ENCODE measurements at regions not wholly inside any gene's neighbourhood (a gene's known extent, or its start where the extent isn't known, plus 50 kb on each side); places are given as distances from the start of the nearest gene placed in this dataset.

DNA sequence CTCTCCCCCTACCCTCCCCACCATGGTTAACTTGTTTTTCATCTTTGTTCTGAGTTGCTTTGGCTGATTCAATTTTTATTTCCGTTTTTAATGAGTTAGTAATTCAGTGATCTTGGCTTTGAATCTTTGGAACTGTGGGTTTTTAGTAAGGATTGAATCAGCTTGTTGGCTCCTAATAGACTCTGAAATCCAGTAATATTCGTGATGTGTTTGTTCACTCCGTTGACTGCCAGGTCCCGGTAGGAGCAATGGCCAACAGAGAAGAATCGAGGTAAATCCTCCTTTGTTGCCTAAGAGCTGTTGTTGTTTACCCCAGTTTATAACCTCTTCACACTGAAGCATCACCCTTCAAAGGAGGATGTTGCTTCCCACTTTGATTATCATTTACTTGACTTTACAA is 92.7 kb downstream of the PCSK1 start:
- ChIA-PET CTCF (interaction anchor here (0.7 to 18.1 kb wide), 11 partner anchors 12 to 696 kb away, joined by 3 to 662 read pairs (median 4); no protein-coding TSS in a partner anchor), POLR2A (no interaction called here)
- no peak for DNase-seq (ENCODE audit: low read depth, low spot score)
- H3K4me3 ChIP-seq (ENCODE audit: low read depth, low read length) = no peak overlapping the region
- TF ChIP-seq, protein P1, sequence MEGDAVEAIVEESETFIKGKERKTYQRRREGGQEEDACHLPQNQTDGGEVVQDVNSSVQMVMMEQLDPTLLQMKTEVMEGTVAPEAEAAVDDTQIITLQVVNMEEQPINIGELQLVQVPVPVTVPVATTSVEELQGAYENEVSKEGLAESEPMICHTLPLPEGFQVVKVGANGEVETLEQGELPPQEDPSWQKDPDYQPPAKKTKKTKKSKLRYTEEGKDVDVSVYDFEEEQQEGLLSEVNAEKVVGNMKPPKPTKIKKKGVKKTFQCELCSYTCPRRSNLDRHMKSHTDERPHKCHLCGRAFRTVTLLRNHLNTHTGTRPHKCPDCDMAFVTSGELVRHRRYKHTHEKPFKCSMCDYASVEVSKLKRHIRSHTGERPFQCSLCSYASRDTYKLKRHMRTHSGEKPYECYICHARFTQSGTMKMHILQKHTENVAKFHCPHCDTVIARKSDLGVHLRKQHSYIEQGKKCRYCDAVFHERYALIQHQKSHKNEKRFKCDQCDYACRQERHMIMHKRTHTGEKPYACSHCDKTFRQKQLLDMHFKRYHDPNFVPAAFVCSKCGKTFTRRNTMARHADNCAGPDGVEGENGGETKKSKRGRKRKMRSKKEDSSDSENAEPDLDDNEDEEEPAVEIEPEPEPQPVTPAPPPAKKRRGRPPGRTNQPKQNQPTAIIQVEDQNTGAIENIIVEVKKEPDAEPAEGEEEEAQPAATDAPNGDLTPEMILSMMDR (IDR thresholded peaks at IDR 0.05; ENCODE audit: insufficient read depth, low read length, missing control alignments) = no peak

DNA sequence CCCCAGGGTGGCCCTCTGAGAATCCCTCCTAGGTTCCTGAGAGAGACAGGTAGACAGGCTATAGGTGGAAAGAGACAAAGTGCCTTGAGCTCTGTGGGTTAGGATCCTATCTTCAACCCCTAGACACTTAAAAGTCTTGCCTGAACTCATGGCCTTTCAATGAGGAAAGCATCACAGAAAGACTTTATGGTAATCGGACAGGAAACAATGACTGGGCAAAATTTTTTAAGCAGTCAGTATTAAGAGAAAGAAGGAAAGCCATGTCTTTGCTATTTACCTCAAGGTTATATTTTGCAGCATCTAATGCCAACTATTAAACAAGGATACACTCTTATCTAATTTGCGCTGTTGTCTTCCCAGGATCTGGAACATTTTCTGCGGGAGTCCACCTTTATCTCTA is 93.2 kb downstream of the PCSK1 start:
- H3K4me3 ChIP-seq (ENCODE audit: low read depth, low read length) = no peak overlapping the region
- TF ChIP-seq, protein P1 (IDR thresholded peaks at IDR 0.05; ENCODE audit: insufficient read depth, low read length, missing control alignments) = no peak
- no peak for DNase-seq (ENCODE audit: low read depth, low spot score)
- POLR2A ChIA-PET = no interaction called here
- CTCF ChIA-PET = interaction anchor here (0.7 to 18.1 kb wide), 9 partner anchors 8 to 696 kb away, joined by 3 to 662 read pairs (median 4); no protein-coding TSS in a partner anchor

DNA sequence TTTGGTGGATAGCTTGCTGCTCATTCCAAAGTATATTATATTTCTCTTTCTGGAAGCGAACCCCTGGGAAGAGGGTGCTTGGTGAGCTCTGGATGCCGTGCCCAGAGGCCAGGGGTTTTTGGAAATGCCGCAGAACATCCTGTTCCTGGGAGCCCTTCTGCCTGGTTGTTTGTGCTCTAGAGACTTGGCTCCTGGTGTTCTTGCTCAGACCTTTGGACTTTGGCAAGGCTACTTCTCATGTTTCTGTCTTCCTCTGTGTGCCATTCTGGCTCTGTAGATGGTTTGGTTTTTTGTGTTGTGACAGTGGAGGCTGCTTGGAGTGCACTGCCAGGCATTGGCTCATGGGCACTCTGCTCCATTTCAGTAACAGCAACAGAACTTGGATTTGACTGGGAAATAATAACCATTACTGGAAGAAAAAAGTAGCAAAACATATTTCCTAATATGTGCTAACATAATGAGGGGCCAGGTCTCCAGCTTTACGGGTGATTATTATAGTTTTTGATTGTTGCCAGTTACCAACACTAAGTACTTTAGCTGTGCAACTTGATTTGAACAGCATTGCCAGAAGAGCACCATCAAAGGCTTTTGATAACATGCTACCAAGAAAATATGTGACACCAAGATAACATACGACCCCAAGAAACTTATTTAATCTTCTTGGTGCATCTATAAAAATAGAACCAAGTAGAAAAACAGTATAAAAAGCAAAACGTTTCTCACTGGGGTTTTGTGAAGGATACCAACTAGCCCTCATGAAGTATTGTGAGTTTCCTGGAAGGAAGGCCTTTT is 94.2 kb downstream of the PCSK1 start:
- no peak for DNase-seq (ENCODE audit: low read depth, low spot score)
- H3K4me3 ChIP-seq (ENCODE audit: low read depth, low read length) = no peak overlapping the region
- TF ChIP-seq, protein P1 (IDR thresholded peaks at IDR 0.05; ENCODE audit: insufficient read depth, low read length, missing control alignments) = no peak
- POLR2A ChIA-PET = no interaction called here
- CTCF ChIA-PET = interaction anchor here (0.7 to 18.1 kb wide), 10 partner anchors 9 to 483 kb away, joined by 3 to 662 read pairs (median 4); no protein-coding TSS in a partner anchor

DNA sequence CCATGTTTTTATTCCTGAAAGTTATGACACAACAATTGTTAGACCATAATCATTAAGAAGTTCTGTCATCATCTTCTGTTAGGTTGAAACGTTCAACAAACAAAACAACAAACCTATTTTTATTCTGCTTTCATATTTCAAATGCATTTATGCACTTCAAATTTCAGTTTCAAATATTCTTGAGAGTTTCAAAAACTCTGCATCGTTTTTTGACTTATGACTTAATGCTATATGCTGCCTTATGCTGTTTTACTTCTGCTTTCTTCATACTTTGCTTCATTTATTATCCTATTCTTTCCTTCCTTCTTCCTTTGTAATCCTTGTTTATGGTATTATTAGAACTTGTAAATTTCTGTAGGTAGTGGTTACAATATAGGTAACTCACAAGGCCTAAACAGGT is 95.0 kb downstream of the PCSK1 start:
- DNase-seq (ENCODE audit: low read depth, low spot score) = no peak
- TF ChIP-seq, protein P1 (IDR thresholded peaks at IDR 0.05; ENCODE audit: insufficient read depth, low read length, missing control alignments) = no peak
- no peak overlapping the region for H3K4me3 ChIP-seq (ENCODE audit: low read depth, low read length)
- CTCF ChIA-PET = interaction anchor here (0.8 to 18.1 kb wide), 18 partner anchors 10 to 557 kb away, joined by 3 to 662 read pairs (median 8); partner anchors contain the start of gene ELL2
- POLR2A ChIA-PET = interaction anchor here (0.7 to 1.1 kb wide), 2 partner anchors 83 to 479 kb away, joined by 3 to 4 read pairs; no protein-coding TSS in a partner anchor

DNA sequence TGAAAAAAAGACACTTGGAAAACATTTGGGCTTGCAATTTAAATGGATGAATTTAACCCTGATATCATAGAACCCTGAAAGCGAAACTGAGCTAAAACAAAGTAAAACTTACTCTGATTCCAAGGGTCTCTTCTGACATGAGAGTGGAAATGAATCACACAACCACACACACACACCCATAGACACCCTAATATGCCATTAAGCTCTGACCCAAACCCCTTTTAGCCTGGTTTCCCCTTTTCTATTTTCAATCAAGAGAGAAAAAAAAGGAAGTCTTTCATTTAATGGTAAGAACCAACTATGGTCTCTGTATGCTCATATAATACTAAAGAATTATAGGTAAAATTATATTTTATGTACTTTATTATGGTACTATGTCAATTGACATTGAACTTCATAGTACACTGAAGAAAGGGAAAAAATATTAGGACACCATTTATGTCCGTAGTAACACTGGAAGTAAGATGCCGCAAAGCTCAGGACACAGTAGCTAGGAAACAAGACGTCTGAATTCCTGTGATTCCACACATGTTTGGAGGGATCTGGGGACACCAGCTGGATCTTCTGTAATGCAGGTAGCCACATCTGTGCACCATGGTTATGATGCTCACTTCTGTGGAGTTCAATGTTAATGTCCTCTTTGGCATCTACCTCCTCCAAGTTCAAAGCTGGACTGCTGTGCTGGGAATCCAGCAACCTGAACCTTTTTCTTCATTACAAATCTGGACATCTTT is 95.8 kb downstream of the PCSK1 start:
- CTCF ChIA-PET = interaction anchor here (0.7 to 18.1 kb wide), 45 partner anchors 8 to 692 kb away, joined by 3 to 662 read pairs (median 7); partner anchors contain the start of gene ELL2
- no peak overlapping the region for H3K4me3 ChIP-seq (ENCODE audit: low read depth, low read length)
- POLR2A ChIA-PET = interaction anchor here (0.7 to 1.1 kb wide), 2 partner anchors 82 to 479 kb away, joined by 3 to 4 read pairs; no protein-coding TSS in a partner anchor
- TF ChIP-seq, protein P1 (IDR thresholded peaks at IDR 0.05; ENCODE audit: insufficient read depth, low read length, missing control alignments) = no peak
- DNase-seq (ENCODE audit: low read depth, low spot score) = no peak

All from AG04449 (cell line).